Pancreas (tissue), 10 donors: ENCODE measurements at regions not wholly inside any gene's neighbourhood (a gene's known extent, or its start where the extent isn't known, plus 50 kb on each side); places are given as distances from the start of the nearest gene placed in this dataset.

ENCODE experiments used
- ATAC-seq, 4 donors: fragments of 200-7000 bp; cut with Tn5 transposase; one replicate each; pipeline versions ENCODE4 v1.8.0 to v1.9.1; 2020; ENCODE audit warnings: mild to moderate bottlenecking in 4 of 4, moderate library complexity in 4 of 4
- DNase-seq, 6 donors: peaks; one replicate each; pipeline ENCODE4 v3.0.0-alpha.2; 2020
- FAIRE-seq: peaks from 2 replicates; lab custom pipeline; 2012; peaks lifted over from hg19 to GRCh38; lab: Jason Lieb, UNC
- H3K27ac ChIP-seq, 4 donors: fragments of 200-600 bp; sonication (generic); 1 replicate in 3 of 4; 2 replicates in 1 of 4; pipeline versions ENCODE4 v1.5.0 to v1.8.0; 2020
- H3K27me3 ChIP-seq, 4 donors: fragments of 200-600 bp; one replicate each; pipeline ENCODE4 v1.8.0; 2021
- H3K36me3 ChIP-seq, 3 donors: fragments of 200-600 bp; sonication (generic) in 1 of 3; one replicate each; pipeline versions ENCODE4 v1.5.0 to v1.8.0; 2020 to 2021
- H3K4me1 ChIP-seq, 3 donors: fragments of 200-600 bp; one replicate each; pipeline ENCODE4 v1.8.0; 2021
- H3K4me3 ChIP-seq, 4 donors: fragments of 200-600 bp; sonication (generic) in 2 of 4; one replicate each; pipeline versions ENCODE4 v1.5.0 to v1.8.0; 2020 to 2021
- H3K9me3 ChIP-seq, 4 donors: fragments of 200-600 bp; one replicate each; pipeline ENCODE4 v1.8.0; 2021
- CTCF ChIP-seq, 4 donors: fragments of 200-600 bp; sonication (generic) in 3 of 4; IDR thresholded peaks; one replicate each; pipeline versions ENCODE4 v1.5.0 to v1.8.0; 2021; ENCODE audit warnings: antibody characterized with exemption in 4 of 4
- WGBS, 2 donors: extraction: QIAGEN DNeasy Blood & Tissue Kit; methylation state at CpG; one replicate each; pipeline ENCODE4 v1.1.7; 2013; 5-methylcytosine and 5-hydroxymethylcytosine counted together
- intact Hi-C, 3 donors: fragments of 100-400 bp; cut with DNase I; formaldehyde crosslinking; loops; one replicate each; pipeline versions ENCODE4 v1.11.1 to v1.14.2; 2022
- donor health status: healthy with polysubstance abuse.
- donor health status: DM: no; HTN: no; CAD: no; lungs with moderate emphysema.
- donor health status: DM: no; HTN: no; CAD: no.
- donor health status: control.
- donor health status: control.
- donor health status: Bipolar disorder and iron deficiency.
- donor health status: DM: yes; HTN: yes; CAD: no.
- donor health status: DM: no; HTN: no; CAD: no.
- donor health status: DM: no; HTN: no; CAD: no.
- donor health status: DM: yes; HTN: yes; CAD: no.

GRCh38 chr7:156499247-156499881 is 141.2 kb upstream of the RNF32 start:
- 80 to 91% methylated on average over 12 of the region's 12 CpGs for WGBS, 2 donors
- intact Hi-C loops: no loop called here
- ATAC-seq (no peak), FAIRE-seq (no peak), DNase-seq (no peak)
- no peak for TF ChIP-seq CTCF (IDR thresholded peaks at IDR 0.05)
- Histone ChIP-seq H3K27me3 (no peaks in the 10 kb centered on the region), H3K9me3 (no peaks in the 10 kb centered on the region), H3K4me1 (no peaks in the 10 kb centered on the region), H3K36me3 (no peaks in the 10 kb centered on the region), H3K4me3 (no peak overlapping the region), H3K27ac (no peak overlapping the region)

GRCh38 chr7:156497776-156498509 is 142.6 kb upstream of the RNF32 start:
- WGBS, 2 donors: 83 to 84% methylated on average over 17 of the region's 17 CpGs
- Histone ChIP-seq H3K9me3 (no peaks in the 10 kb centered on the region), H3K4me3 (no peak overlapping the region), H3K4me1 (no peaks in the 10 kb centered on the region), H3K36me3 (no peaks in the 10 kb centered on the region), H3K27me3 (no peaks in the 10 kb centered on the region), H3K27ac (no peak overlapping the region)
- FAIRE-seq (no peak), DNase-seq (no peak), ATAC-seq (no peak)
- no peak for TF ChIP-seq CTCF (IDR thresholded peaks at IDR 0.05)
- intact Hi-C loops: no loop called here

- no peak for DNase-seq
- intact Hi-C loops: no loop called here
- Histone ChIP-seq H3K4me3 (no peak overlapping the region), H3K27me3 (no peaks in the 10 kb centered on the region), H3K27ac (no peak overlapping the region), H3K36me3 (no peaks in the 10 kb centered on the region), H3K4me1 (no peaks in the 10 kb centered on the region), H3K9me3 (no peaks in the 10 kb centered on the region)
- WGBS, 2 donors: 71 to 75% methylated on average over 8 of the region's 8 CpGs
- TF ChIP-seq CTCF (IDR thresholded peaks at IDR 0.05): no peak
- no peak for ATAC-seq
- FAIRE-seq: no peak
Measured at GRCh38 chr7:156496865-156497264, 143.7 kb upstream of the RNF32 start.

- no peak for DNase-seq
- no peak for FAIRE-seq
- no peak overlapping the region for H3K27ac ChIP-seq
- TF ChIP-seq CTCF (IDR thresholded peaks at IDR 0.05): no peak
- intact Hi-C loops: no loop called here
- H3K4me1 ChIP-seq: no peaks in the 10 kb centered on the region
- 45 to 49% methylated on average over 8 of the region's 8 CpGs for WGBS, 2 donors
- ATAC-seq: peak in 1 of 4 donors; percentile 28
- no peaks in the 10 kb centered on the region for H3K9me3 ChIP-seq
- no peaks in the 10 kb centered on the region for H3K36me3 ChIP-seq
- no peak overlapping the region for H3K4me3 ChIP-seq
- H3K27me3 ChIP-seq: no peaks in the 10 kb centered on the region
Measured at GRCh38 chr7:156496363-156496769, 144.2 kb upstream of the RNF32 start.

- TF ChIP-seq CTCF (IDR thresholded peaks at IDR 0.05): no peak
- DNase-seq (no peak), FAIRE-seq (no peak), ATAC-seq (no peak)
- Histone ChIP-seq H3K4me1 (no peaks in the 10 kb centered on the region), H3K36me3 (no peaks in the 10 kb centered on the region), H3K27me3 (no peaks in the 10 kb centered on the region), H3K27ac (no peak overlapping the region), H3K9me3 (no peaks in the 10 kb centered on the region), H3K4me3 (no peak overlapping the region)
- intact Hi-C loops: no loop called here
- WGBS, 2 donors: 93 to 99% methylated on average over 5 of the region's 5 CpGs
Measured at GRCh38 chr7:156494960-156495359, 145.6 kb upstream of the RNF32 start.
